WERI-Rb-1 (cell line): ENCODE measurements at regions not wholly inside any gene's neighbourhood (a gene's known extent, or its start where the extent isn't known, plus 50 kb on each side); places are given as distances from the start of the nearest gene placed in this dataset.

ENCODE experiments used
- DNase-seq: peaks from one replicate; pipeline ENCODE4 v3.0.0-alpha.2; 2020
- H3K27ac ChIP-seq: fragments of 250-450 bp; sonication (Bioruptor Pico); 2 replicates; pipeline ENCODE4 v1.5.1; 2020; ENCODE audit warnings: mild to moderate bottlenecking, moderate library complexity
- H3K27me3 ChIP-seq: fragments of 250-450 bp; sonication (Bioruptor Pico); 2 replicates; pipeline ENCODE4 v1.5.1; 2021; ENCODE audit warnings: mild to moderate bottlenecking, low read depth, moderate library complexity; ENCODE audit not compliant: insufficient read depth, severe bottlenecking
- H3K36me3 ChIP-seq: fragments of 250-450 bp; sonication (Bioruptor Pico); 2 replicates; pipeline ENCODE4 v1.5.1; 2020; ENCODE audit warnings: mild to moderate bottlenecking, moderate library complexity
- H3K4me3 ChIP-seq: 2 replicates; pipeline ENCODE4 v1.5.1; 2011; ENCODE audit warnings: low read depth, mild to moderate bottlenecking, control low read depth, low read length
- H3K9me3 ChIP-seq: fragments of 250-450 bp; sonication (Bioruptor Pico); 2 replicates; pipeline ENCODE4 v1.5.1; 2021; ENCODE audit warnings: mild to moderate bottlenecking, moderate library complexity; ENCODE audit not compliant: severe bottlenecking
- TF ChIP-seq, protein P1 (sequence below): IDR thresholded peaks from 2 replicates; pipeline ENCODE4 v1.5.1; 2011; ENCODE audit warnings: low read depth, mild to moderate bottlenecking, control low read depth, inconsistent platforms, low read length

DNA sequence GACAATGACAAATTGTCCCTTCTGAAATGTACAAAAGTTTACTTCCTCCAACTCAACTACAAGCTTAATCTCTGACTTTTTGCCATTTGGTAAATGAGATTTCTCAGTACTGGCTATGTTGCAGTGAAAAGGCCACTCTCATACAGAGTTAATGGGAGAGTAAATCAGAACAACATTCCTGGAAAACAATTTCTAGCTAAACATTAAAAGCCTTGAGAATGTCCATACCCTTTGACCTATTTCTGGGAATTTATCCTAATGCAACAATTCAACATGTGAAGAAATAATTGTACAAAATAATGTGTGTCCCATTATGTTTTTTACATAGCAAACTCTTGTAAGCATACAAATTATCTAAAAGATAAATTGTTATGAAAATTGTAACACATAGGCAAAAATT, 56.3 kb upstream of the SPEF2 start:
- no peak overlapping the region for H3K4me3 ChIP-seq
- no peak overlapping the region for H3K27ac ChIP-seq
- peaks cover 2% of the 10 kb centered on the region for H3K9me3 ChIP-seq
- H3K27me3 ChIP-seq, result peaks cover 17% of the 10 kb centered on the region
- H3K36me3 ChIP-seq, result no peaks in the 10 kb centered on the region
- DNase-seq, result no peak
- TF ChIP-seq, protein P1, sequence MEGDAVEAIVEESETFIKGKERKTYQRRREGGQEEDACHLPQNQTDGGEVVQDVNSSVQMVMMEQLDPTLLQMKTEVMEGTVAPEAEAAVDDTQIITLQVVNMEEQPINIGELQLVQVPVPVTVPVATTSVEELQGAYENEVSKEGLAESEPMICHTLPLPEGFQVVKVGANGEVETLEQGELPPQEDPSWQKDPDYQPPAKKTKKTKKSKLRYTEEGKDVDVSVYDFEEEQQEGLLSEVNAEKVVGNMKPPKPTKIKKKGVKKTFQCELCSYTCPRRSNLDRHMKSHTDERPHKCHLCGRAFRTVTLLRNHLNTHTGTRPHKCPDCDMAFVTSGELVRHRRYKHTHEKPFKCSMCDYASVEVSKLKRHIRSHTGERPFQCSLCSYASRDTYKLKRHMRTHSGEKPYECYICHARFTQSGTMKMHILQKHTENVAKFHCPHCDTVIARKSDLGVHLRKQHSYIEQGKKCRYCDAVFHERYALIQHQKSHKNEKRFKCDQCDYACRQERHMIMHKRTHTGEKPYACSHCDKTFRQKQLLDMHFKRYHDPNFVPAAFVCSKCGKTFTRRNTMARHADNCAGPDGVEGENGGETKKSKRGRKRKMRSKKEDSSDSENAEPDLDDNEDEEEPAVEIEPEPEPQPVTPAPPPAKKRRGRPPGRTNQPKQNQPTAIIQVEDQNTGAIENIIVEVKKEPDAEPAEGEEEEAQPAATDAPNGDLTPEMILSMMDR, result no peak

- Histone ChIP-seq H3K27ac (no peak overlapping the region), H3K4me3 (no peak overlapping the region), H3K27me3 (peaks cover 2% of the 10 kb centered on the region), H3K36me3 (no peaks in the 10 kb centered on the region), H3K9me3 (no peaks in the 10 kb centered on the region)
- TF ChIP-seq, protein P1, result no peak
- DNase-seq, result no peak
Observed at GRCh38 chr5:35557748-35558147, 59.9 kb upstream of the SPEF2 start.

- Histone ChIP-seq H3K27me3 (peaks cover 5% of the 10 kb centered on the region), H3K36me3 (no peaks in the 10 kb centered on the region), H3K27ac (no peak overlapping the region), H3K4me3 (no peak overlapping the region), H3K9me3 (no peaks in the 10 kb centered on the region)
- TF ChIP-seq, protein P1, result no peak
- DNase-seq, result no peak
Observed at GRCh38 chr5:35557199-35557598, 60.5 kb upstream of the SPEF2 start.

- TF ChIP-seq, protein P1, result no peak
- Histone ChIP-seq H3K9me3 (no peaks in the 10 kb centered on the region), H3K27me3 (peaks cover 24% of the 10 kb centered on the region), H3K36me3 (no peaks in the 10 kb centered on the region), H3K27ac (no peak overlapping the region), H3K4me3 (no peak overlapping the region)
- DNase-seq, result no peak
Observed at GRCh38 chr5:35554016-35554415, 63.6 kb upstream of the SPEF2 start.

GRCh38 chr5:35545190-35545589, 72.5 kb upstream of the SPEF2 start:
- TF ChIP-seq, protein P1, result no peak
- H3K27ac ChIP-seq, result no peak overlapping the region
- no peak overlapping the region for H3K4me3 ChIP-seq
- H3K9me3 ChIP-seq, result no peaks in the 10 kb centered on the region
- H3K36me3 ChIP-seq, result no peaks in the 10 kb centered on the region
- peaks cover 58% of the 10 kb centered on the region for H3K27me3 ChIP-seq
- no peak for DNase-seq

GRCh38 chr5:35543408-35543807, 74.3 kb upstream of the SPEF2 start:
- no peaks in the 10 kb centered on the region for H3K36me3 ChIP-seq
- H3K4me3 ChIP-seq, result no peak overlapping the region
- H3K27ac ChIP-seq, result no peak overlapping the region
- H3K9me3 ChIP-seq, result no peaks in the 10 kb centered on the region
- no peak for DNase-seq
- peaks cover 63% of the 10 kb centered on the region for H3K27me3 ChIP-seq
- TF ChIP-seq, protein P1, result no peak
